GM18505 (cell line): ENCODE measurements at regions not wholly inside any gene's neighbourhood (a gene's known extent, or its start where the extent isn't known, plus 50 kb on each side); places are given as distances from the start of the nearest gene placed in this dataset.

Experiments used
- ATAC-seq: cut with Tn5 transposase; IDR thresholded peaks from one replicate; pipeline ENCODE4 v1.9.1; 2021; ENCODE audit not compliant: unreplicated experiment
- POLR2A ChIP-seq: IDR thresholded peaks from 4 replicates; pipeline ENCODE4 v1.6.1; 2011; ENCODE audit warnings: borderline replicate concordance; ENCODE audit not compliant: insufficient read depth, insufficient read length; ENCODE audit errors: extremely low read depth

- no peak for ATAC-seq
These were observed 221.8 kb upstream of the ESRRG start for GRCh38 chr1:216944864-216945510.

GRCh38 chr1:216937491-216937890, 214.3 kb upstream of the ESRRG start:
- TF ChIP-seq POLR2A: no peak
- no peak for ATAC-seq

More at GRCh38 chr1:216944864-216945510, 221.8 kb upstream of the ESRRG start:
- no peak for TF ChIP-seq POLR2A

GRCh38 chr1:216936779-216937178, 213.6 kb upstream of the ESRRG start:
- TF ChIP-seq POLR2A: no peak
- ATAC-seq: no peak

- no peak for TF ChIP-seq POLR2A
These were observed 212.7 kb upstream of the ESRRG start for GRCh38 chr1:216935901-216936300.

GRCh38 chr1:216932424-216932823, 209.2 kb upstream of the ESRRG start:
- no peak for TF ChIP-seq POLR2A
- ATAC-seq: no peak

More at GRCh38 chr1:216935901-216936300, 212.7 kb upstream of the ESRRG start:
- no peak for ATAC-seq

GRCh38 chr1:216929870-216930582, 206.8 kb upstream of the ESRRG start:
- ATAC-seq: no peak
- TF ChIP-seq POLR2A: no peak

GRCh38 chr1:216927633-216928032, 204.4 kb upstream of the ESRRG start:
- TF ChIP-seq POLR2A: no peak
- ATAC-seq: no peak

GRCh38 chr1:216926720-216927510, 203.7 kb upstream of the ESRRG start:
- TF ChIP-seq POLR2A: no peak
- ATAC-seq: no peak

- no peak for TF ChIP-seq POLR2A
- no peak for ATAC-seq
These were observed 202.9 kb upstream of the ESRRG start for GRCh38 chr1:216925962-216926625.

GRCh38 chr1:216924732-216925131, 201.5 kb upstream of the ESRRG start:
- ATAC-seq: no peak
- TF ChIP-seq POLR2A: no peak

- no peak for ATAC-seq
These were observed 200.4 kb upstream of the ESRRG start for GRCh38 chr1:216923601-216924000.

GRCh38 chr1:216922406-216922805, 199.2 kb upstream of the ESRRG start:
- no peak for TF ChIP-seq POLR2A
- ATAC-seq: no peak

More at GRCh38 chr1:216923601-216924000, 200.4 kb upstream of the ESRRG start:
- TF ChIP-seq POLR2A: no peak

- no peak for ATAC-seq
- no peak for TF ChIP-seq POLR2A
These were observed 198.6 kb upstream of the ESRRG start for GRCh38 chr1:216921866-216922265.
